Inflammatory macrophage treated with lipopolysaccharide for 1 hour (primary cell): ENCODE measurements at regions not wholly inside any gene's neighbourhood (a gene's known extent, or its start where the extent isn't known, plus 50 kb on each side); places are given as distances from the start of the nearest gene placed in this dataset.
"Not testable (repeated sequence)": the region's sequence is repeated elsewhere in the genome, so short reads cannot be mapped to it uniquely, and the experiment has no call there.

Source experiments
- DNase-seq, 2 donors: peaks; one replicate each; pipeline ENCODE4 v3.0.0-alpha.2; 2020 to 2022

DNA sequence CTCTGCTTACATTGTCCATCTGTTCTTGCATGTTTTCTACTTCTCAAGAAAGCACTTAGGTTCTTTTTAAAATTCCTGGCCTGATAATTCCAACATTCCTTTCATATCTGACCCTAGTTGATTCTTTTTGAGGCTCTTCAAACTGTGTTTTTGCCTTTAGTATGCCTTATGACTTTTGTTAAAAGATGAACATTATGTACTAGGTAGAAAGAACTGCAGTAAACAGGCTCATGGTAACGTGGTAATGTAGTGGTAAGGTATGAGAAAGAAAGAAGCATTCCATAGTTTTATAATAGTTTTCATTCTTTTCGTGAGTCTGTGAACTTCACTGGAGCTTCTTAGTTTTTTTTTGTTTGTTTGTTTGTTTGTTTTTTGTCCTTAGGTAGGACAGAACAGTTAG, 306.4 kb downstream of the MBD2 start:
- DNase-seq: no peak

DNA sequence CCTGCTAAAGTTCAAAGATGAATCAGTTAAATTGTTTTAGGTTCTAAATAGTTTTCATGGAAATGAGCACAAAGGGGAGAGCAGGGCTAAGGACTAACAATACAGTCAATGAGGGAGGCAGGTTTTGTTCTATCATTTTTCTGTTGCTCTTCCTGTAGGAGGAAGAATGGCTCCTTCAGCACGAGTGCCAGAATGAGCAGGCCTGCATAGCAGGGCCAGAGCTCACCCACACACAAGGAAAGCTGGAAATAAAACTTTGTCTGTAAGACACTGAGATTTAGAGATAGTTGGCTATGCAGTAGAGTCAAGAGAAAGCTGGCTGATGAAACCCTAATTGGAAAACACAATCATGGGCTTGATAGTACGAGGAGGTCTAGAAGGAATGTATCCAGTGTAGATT, 313.3 kb downstream of the MBD2 start:
- DNase-seq: no peak

DNA sequence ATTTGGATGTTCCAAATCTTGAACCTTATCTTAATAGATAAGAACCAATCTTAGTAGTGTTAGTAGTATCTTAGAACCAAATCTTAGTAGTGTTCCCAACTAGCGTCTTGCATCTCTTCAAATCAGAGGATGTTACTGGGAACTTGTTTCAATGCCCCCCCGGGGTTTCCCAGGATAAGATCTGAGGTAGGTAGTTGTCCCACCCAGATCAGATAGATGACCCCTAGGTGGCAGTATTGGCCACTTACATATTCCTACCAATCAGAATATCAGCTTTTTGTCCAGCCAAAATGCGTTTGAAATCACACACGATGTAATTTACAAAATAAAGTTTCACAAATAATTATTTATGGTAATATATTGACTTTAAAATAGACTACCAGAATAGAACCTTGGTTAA, 314.8 kb downstream of the MBD2 start:
- DNase-seq: peak in 1 of 2 donors; percentile 48

DNA sequence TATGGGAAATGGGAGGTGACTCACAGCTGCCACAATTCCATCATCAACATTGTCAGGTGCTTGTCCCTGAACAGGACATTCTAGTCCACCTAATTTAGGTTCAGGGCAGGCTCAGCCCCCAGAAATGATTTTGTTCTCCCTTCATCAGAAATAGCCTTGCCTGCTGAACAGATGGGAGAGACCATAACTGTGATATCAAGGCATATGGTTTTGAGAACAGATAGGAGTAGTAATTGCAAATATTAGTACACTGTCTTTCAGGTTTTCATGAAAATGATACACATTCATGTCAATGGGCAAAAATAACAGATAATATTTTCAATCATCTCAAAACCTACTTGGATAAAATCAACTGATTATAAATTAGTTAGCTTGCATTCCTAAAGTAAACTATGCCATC, 316.5 kb downstream of the MBD2 start:
- no peak for DNase-seq

DNA sequence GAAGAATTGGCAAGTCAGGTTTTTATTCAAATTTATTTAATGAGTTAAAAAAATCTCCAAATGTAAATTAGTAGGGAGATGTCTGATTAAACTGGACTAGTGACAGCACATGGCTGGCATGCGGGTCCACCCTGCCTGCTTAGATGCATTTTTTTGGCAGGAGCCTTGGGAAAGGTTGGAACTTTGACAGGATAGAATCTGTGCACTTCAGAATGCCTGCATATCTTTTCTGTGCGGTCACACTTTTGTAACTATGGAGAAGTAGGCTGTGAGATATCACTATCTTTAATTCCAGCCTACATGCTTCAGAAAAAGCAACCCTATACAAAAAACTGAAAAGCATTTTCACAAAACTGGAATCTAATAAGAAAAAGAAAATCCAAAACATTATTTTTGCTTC, 317.8 kb downstream of the MBD2 start:
- no peak for DNase-seq

DNA sequence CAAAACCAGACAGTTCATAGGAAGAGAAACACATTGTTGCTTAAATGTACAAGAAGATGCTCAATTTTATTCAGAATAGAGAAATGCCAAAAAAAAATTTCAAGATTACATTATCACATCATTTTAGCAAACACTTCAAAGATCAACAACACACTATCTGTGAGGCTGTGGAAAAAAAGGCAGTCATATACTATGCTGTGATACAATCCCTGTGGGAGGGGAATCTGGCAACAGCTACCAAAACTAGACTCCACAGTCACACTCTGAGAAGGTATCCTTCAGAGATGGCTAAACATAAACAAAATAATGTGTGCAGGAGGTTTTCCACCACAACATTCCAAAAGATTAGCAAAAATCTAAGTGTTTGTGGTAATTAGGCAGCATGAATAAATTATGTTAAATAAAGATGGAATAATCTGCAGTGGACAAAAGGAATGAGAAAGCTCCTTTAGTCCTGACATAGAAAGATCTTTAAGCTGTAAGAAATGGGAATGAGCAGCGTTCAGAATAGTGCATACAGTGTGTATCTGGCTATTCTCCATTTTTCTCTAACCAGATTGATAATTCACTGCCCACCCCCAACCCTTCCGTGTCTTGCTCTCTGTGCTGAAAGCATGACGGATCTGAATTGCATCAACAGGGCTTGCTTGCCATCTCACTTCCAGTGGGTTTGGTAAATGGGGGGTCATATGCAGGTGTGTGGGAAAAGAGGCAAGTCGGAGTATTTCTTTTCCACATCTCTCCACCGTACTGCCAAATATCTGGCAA, 329.6 kb downstream of the MBD2 start:
- DNase-seq: no peak

DNA sequence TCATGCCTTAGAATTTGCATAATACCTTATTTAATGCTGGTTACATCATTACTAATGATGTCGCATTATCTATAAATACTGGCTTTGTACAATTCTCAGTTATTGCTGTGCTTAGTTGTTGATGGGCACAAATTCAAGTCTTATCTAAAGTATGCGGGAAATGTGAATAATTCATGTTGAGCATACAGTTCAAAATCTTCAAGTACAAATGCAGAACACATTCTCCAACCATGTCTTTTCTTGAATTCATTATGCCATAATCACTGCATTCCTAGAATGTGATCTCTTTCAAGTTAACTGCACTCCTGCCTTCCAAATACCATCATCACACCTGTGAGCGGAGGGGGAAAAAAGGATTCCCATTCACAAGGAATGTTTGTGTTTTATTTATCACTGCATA, 337.0 kb downstream of the MBD2 start:
- no peak for DNase-seq

DNA sequence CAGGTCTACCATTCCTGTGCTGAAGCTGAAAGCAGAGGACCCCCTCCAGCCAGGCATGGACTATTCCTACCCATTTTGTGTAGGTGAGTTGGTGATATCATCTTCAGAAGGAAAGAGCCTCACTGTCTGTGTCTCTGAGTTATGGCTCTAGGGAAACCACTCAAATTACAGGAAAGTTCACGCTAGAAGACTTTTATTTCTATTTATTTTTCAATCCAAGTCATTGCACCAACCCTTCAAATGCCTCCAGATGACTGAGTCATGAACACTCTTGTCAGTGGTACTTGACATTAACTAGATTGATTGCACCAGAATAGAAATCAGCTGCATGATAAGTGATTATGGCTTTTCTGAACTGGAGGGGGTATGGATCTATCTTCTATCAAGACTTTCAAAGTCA, 338.4 kb downstream of the MBD2 start:
- DNase-seq: no peak

DNA sequence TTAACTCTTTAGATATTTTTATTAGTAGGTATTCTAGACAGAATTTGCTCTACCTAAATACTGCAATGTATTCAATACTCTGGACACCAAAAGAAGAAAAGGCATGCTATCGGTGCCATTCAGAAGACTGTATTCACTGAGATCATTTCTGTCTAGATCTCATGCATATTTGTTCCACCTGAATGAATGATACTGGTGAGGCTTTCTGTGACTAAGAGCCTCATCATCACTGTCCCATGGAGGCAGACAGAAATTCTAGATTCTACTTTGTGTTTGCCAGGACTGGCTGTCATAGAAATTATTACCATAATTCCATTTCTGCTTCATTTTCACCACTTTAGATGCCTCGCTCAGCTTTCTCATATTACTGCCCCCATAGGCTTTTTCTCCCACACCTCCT, 340.7 kb downstream of the MBD2 start:
- no peak for DNase-seq

DNA sequence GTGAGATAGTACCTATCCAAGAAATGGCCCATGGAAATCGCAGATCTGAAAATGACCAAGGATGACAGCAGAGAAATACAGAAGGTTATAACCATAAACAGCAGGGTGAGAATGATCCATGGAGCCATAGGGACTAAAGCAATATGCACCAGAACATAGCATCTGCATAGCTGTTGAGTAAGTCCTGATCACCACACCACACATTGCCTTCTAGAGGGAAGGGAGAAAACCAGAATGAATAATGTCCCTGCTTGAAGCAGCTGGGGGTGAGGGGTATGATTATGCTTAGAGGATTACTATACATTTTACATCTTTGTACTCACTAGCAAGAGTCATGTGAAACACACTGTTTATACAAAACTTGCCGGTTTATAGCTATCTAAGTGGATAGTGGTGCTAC, 350.4 kb downstream of the MBD2 start:
- no peak for DNase-seq

DNA sequence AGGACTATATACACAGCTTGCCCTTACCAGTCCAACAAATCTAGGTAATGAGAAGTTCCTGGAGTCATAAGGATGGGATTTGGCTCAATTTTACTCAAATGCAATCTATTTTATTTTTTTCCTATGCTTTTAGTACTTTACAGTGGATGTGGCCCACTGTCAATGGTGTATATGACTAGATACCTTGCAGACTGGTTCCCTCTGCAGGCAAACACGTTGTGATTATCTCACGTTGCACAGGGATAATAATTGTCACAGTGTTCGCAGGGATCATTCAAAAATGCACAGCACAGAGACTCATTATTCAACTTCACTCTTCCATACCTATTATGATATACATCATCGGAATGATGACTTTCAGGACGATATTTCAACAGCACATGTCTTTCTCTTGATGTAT, 359.7 kb downstream of the MBD2 start:
- no peak for DNase-seq

DNA sequence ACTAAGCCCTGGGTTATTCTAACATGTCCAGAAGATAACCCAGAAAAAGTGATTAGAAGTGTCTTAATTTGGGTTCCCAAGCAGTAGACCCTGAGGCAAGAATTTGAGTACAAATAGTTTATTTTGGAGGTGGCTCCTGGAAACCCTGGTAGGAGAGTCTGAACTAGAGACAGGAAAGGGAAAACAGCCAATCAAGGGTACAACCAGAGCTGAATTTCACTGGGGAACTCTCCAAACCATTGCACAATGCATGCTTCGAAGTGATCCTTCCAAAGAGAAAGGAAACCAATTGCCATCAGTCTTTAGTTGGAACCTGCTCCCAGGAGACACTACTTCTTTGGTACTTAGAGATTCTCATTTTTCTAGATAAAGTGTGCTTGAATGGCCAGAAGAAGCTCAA, 361.5 kb downstream of the MBD2 start:
- no peak for DNase-seq

DNA sequence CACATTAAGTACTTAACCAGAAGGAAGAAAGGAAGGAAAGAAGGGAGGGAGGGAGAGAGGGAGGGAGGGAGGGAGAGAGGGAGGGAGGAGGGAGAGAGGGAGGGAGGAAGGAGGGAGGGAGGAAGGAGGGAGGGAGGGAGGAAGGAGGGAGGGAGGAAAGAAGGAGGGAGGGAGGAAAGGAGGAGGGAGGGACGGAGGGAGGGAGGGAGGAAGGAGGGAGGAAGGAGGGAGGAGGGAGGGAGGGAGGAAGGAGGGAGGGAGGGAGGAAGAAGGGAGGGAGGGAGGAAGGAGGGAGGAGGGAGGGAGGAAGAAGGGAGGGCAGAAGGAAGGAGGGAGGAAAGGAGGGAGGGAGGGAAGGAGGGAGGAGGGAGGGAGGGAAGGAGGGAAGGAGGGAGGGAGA, 363.3 kb downstream of the MBD2 start:
- DNase-seq: no peak

DNA sequence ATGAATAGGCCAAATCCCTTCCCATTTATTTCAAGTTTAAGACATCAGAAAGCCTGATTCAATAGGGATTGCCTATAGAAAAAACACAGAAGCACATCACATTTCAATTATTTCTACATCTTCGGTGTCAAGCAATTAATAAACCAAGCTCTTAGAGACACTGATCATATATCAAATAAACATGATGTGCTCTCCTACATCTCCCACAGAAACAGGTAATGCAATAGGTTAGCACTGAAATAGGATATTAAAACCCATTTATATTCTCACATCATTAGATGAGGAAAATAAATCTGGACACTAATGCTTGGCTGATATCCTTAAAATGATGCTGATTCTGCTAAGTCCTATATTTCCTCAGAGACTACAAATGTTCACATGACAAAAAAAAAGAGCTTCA, 364.7 kb downstream of the MBD2 start:
- DNase-seq: no peak

DNA sequence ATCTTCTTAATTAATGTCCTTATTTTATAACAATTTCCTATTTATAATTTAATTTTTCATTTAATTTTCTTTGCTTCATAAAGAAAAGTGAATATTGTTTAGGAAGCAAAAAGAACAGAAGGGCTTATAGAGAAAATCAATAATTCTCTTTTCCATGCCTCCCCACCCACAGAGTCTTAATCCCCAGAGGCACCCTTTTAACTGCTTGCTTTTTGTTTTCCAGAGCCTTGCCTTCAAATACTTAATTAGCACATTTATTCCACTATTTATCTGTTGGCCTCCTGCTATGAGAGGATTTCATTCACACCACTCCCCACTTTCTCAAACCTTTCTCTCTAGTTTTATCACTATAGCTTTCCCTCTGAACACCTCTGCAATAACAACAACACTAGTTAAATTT, 373.6 kb downstream of the MBD2 start:
- DNase-seq: no peak

DNA sequence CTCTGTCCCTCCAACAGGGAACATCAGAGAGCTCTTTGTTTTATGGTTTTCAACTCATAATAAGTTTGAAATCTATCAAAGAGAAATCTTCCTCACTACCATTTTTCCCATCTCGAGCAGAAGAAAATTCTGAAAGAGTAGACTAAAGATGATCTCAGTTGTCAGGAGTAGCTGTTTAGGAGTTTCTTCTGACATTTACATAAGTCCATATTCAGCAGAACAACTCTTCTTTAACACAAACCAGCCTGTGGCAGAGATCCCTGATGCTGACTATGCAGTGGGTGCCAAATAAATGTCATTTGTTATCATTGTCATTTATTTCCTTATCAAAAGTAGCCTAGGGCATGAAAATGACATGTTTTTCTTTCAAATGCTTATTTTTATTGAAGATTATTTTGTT, 380.7 kb downstream of the MBD2 start:
- no peak for DNase-seq

DNA sequence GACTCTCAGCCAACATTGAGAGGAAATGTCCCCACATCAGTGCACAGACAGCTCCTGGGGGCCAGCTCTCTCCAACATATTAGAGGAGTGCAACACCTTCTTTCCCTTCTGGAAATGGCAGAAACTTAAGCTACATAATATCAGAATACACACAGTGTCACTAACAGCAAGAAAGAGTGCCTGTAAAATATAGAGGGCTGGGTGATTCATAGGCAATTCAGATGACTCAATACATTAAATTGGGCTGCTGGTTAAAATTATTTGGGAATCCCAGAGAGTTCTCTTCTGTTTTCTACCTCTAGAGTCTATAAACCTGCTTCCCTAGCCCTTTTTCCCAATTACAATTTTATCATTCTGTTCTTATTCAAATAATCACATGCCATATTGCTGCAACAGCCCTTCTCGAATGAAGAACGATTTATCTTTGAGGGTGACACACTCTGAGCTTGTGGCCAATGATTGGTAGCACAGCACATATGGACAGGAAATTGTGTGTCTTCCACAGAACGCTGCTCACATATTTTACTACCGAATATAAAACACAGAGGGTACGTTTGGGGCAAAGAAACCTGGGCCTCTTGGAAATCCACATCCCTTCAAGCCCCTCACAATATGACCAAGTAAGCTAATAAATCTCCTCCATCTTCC, 381.2 kb downstream of the MBD2 start:
- no peak for DNase-seq

DNA sequence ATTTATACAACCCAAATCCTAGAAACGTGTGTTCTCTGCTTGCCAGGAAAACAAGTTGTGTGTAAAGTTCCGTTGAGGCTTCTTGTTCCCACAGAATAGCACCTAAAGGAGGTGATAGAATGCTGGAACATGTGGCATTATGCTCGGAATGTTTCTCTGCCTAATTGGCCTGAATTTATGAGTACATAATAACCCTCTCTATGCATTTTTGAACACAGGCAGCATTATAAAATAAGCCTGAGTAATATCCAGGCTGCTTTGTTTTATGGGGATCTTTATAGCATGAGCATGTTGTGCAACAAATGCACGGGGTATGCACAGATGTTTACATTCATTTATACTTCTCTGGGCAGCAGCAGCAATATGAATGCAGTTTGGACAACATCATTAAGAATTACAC, 385.7 kb downstream of the MBD2 start:
- DNase-seq: no peak

DNA sequence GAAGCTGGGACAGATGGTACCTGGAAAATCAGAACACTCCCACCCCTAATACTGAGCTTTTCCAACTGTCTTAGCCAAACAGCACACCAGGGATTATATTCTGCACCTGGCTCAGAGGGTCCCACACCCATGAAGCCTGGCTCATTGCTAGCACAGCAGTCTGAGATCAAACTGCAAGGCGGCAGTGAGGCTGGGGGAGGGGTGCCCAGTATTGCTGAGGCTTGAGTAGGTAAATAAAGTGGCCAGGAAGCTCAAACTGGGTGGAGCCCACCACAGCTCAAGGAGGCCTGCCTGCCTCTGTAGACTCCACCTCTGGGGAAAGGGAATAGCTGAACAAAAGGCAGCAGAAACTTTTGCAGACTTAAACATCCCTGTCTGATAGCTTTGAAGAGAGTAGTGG, 403.3 kb downstream of the MBD2 start:
- not testable (repeated sequence) for DNase-seq

DNA sequence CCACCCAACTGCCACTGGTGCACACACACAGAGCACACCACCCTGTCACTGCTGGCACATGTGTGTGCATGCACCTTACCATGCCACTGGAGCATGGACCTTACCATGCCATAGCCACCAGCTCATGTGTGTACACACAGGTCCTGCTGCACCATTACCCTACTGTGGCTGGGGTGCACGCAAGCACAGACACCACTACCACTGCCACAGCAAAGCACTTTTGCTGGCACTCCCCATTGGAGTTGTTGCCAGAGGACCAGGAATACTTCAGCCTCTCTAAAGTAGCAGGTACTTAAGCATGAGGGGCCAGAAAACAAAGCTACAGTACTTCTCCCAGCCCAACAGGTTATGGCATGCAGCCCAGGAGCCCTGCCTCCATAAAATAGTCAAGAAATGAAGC, 404.8 kb downstream of the MBD2 start:
- no peak for DNase-seq

DNA sequence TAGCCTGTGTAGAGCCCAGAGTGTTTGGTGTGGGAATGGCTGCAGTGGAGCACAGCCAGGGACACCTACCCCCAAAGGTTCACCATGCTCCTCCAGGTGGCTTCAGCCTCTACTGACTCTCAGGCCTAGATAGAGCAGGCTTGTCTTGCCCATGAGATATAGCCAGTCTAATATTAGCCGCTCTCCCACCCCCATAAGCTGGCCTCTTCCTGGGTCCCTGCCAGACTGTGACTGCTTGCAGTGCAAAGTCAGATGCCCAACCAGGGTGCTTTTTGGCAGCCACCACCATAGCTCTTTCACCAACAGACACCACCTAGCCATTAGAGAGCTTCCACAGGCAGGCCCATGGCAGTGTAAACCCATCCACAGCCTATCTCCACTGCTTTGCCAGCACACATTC, 405.3 kb downstream of the MBD2 start:
- DNase-seq: no peak

DNA sequence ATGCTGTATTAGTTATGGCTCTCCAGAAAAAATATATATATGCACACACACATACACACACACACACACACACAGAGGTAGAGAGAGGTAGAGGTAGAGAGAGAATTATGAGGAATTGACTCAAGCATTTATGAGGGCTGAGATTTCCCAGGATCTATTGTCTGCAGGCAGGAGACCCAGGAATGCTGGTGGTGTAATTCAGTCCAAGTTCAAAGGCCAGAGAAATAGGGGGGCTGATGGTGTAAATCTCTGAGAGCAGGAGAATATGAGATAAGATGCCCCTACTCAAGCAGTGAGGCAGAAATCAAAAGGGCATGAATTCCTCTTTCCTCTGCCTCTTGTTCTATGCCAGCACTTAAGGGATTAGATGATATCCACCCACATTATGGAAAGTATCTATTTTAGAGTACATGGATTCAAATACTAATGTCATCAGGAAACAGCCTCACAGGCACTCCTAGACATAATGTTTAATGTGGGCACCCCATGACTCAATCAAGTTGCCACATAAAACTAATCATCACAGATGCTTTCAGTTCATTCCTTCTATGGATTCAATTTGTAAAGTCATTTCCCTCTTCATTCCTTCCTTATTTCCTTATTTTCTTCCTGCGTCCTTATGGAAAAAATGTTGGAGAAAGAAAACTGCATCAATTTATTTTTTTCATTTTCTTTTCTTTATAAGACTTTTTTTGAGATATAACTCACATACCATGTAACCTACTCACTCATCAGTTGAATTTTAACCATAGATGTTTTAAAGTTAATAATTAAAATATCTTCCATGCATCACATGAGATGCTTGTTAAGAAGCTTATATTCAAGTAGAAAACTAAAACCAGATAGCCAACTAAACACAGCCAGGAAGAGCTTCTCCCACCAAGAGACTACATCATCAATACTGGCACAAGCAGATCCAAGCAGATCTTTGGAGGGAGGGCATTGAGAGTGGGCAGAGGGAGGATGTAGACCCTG, 406.2 kb downstream of the MBD2 start:
- DNase-seq: no peak

DNA sequence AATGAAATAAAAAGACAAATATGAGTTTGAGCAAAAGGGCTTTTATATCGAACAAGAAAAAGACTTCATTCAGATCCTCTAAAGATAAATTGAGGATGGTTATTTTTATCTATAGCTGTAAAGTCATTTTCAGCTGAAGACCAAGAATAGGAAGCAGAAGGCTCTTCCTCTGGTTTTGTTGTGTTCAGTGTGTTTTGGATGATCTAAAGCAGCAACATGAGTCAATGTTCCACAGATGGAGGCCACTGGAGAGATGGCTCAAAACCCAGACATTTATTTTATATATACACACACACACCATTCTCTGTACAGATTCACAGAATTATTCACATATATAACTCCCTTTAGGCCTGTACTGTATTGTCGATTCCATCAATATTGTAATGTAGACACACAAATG, 424.3 kb downstream of the MBD2 start:
- no peak for DNase-seq

DNA sequence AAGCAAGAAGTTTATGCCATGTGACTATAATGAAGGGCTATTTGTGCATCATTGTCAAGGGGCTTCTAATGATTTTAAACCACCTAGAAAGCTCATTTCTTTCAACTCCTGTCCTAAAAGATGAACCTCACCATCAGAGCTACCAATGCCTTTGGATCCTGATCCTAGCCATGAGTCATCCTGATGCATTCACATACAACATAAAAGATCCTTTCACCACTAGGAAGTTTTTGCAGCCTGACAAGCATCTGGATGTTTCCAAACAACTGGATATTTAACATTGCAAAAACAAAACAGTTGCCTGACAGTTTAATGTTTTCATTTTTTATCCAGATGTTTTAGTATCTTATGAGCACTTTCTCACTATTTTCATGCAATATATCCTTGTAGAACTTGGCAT, 425.3 kb downstream of the MBD2 start:
- DNase-seq: no peak
